ENCODE measurements at regions not wholly inside any gene's neighbourhood (a gene's known extent, or its start where the extent isn't known, plus 50 kb on each side); places are given as distances from the start of the nearest gene placed in this dataset.

- TF ChIP-seq, protein P1, sequence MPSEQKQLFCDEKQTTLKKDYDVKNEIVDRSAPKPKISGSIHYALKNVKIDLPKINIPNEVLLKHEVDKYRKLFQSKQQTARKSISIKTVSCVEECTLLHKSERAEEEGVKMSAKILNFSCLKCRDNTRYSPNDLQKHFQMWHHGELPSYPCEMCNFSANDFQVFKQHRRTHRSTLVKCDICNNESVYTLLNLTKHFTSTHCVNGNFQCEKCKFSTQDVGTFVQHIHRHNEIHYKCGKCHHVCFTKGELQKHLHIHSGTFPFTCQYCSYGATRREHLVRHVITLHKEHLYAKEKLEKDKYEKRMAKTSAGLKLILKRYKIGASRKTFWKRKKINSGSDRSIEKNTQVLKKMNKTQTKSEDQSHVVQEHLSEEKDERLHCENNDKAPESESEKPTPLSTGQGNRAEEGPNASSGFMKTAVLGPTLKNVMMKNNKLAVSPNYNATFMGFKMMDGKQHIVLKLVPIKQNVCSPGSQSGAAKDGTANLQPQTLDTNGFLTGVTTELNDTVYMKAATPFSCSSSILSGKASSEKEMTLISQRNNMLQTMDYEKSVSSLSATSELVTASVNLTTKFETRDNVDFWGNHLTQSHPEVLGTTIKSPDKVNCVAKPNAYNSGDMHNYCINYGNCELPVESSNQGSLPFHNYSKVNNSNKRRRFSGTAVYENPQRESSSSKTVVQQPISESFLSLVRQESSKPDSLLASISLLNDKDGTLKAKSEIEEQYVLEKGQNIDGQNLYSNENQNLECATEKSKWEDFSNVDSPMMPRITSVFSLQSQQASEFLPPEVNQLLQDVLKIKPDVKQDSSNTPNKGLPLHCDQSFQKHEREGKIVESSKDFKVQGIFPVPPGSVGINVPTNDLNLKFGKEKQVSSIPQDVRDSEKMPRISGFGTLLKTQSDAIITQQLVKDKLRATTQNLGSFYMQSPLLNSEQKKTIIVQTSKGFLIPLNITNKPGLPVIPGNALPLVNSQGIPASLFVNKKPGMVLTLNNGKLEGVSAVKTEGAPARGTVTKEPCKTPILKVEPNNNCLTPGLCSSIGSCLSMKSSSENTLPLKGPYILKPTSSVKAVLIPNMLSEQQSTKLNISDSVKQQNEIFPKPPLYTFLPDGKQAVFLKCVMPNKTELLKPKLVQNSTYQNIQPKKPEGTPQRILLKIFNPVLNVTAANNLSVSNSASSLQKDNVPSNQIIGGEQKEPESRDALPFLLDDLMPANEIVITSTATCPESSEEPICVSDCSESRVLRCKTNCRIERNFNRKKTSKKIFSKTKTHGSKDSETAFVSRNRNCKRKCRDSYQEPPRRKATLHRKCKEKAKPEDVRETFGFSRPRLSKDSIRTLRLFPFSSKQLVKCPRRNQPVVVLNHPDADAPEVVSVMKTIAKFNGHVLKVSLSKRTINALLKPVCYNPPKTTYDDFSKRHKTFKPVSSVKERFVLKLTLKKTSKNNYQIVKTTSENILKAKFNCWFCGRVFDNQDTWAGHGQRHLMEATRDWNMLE (tag by site-specific recombination; conservative IDR thresholded peaks at IDR 0.05; ENCODE audit: low read depth), result no peak
- TF ChIP-seq ZNF585B (tag by site-specific recombination; IDR thresholded peaks at IDR 0.05) (no peak), GFI1B (tag by site-specific recombination; IDR thresholded peaks at IDR 0.05) (no peak), ZNF555 (tag by site-specific recombination; conservative IDR thresholded peaks at IDR 0.05) (no peak), ELK4 (IDR thresholded peaks at IDR 0.05; ENCODE audit: borderline replicate concordance, low read depth, low read length) (no peak)
- TF ChIP-seq, protein P2, sequence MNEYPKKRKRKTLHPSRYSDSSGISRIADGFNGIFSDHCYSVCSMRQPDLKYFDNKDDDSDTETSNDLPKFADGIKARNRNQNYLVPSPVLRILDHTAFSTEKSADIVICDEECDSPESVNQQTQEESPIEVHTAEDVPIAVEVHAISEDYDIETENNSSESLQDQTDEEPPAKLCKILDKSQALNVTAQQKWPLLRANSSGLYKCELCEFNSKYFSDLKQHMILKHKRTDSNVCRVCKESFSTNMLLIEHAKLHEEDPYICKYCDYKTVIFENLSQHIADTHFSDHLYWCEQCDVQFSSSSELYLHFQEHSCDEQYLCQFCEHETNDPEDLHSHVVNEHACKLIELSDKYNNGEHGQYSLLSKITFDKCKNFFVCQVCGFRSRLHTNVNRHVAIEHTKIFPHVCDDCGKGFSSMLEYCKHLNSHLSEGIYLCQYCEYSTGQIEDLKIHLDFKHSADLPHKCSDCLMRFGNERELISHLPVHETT (tag by site-specific recombination; IDR thresholded peaks at IDR 0.05), result no peak
These were observed 1278.8 kb upstream of the EYS start (continued) for GRCh38 chr6:66985816-66986215.

DNA sequence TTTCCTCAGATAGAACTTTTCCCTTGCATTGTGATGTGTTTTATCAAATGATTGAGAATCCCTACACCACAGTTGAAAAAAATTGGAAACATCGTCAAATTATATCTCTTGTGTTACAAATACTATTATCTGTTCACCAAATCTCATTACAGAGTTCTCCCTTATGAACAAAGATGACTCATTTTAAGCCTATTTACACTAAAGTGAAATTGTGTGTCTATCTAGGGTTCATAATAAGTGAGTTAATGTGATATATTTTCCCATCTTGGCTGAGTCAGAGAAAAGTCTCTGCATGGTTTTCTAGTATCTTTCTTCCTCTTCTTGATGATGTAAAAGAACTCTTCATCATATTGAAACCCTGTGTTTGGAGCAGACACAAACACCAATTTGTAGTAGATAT lies 1263.3 kb upstream of the EYS start:
- CTCF ChIA-PET, result no interaction called here
- Histone ChIP-seq H3K4me3 (ENCODE audit: low read depth, low read length) (no peak overlapping the region), H3K9me3 (ENCODE audit: control insufficient read depth, insufficient read depth, low read depth, low read length) (no peaks in the 10 kb centered on the region), H3K36me3 (ENCODE audit: control insufficient read depth in 2 of 2, insufficient read depth in 1 of 2, low read length in 2 of 2) (no peaks in the 10 kb centered on the region), H3K27ac (ENCODE audit: extremely low read depth, low read depth, low read length) (no peak overlapping the region), H3K4me1 (ENCODE audit: control insufficient read depth, insufficient read depth, low read length) (no peaks in the 10 kb centered on the region)
- TF ChIP-seq, protein P3, sequence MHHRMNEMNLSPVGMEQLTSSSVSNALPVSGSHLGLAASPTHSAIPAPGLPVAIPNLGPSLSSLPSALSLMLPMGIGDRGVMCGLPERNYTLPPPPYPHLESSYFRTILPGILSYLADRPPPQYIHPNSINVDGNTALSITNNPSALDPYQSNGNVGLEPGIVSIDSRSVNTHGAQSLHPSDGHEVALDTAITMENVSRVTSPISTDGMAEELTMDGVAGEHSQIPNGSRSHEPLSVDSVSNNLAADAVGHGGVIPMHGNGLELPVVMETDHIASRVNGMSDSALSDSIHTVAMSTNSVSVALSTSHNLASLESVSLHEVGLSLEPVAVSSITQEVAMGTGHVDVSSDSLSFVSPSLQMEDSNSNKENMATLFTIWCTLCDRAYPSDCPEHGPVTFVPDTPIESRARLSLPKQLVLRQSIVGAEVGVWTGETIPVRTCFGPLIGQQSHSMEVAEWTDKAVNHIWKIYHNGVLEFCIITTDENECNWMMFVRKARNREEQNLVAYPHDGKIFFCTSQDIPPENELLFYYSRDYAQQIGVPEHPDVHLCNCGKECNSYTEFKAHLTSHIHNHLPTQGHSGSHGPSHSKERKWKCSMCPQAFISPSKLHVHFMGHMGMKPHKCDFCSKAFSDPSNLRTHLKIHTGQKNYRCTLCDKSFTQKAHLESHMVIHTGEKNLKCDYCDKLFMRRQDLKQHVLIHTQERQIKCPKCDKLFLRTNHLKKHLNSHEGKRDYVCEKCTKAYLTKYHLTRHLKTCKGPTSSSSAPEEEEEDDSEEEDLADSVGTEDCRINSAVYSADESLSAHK (tag by site-specific recombination; IDR thresholded peaks at IDR 0.05), result no peak
- TF ChIP-seq ZNF76 (tag by site-specific recombination; IDR thresholded peaks at IDR 0.05; ENCODE audit: borderline replicate concordance, low read depth) (no peak), ZNF174 (tag by site-specific recombination; IDR thresholded peaks at IDR 0.05) (no peak), YY1 (tag by site-specific recombination; IDR thresholded peaks at IDR 0.05) (no peak), AEBP2 (tag by site-specific recombination; IDR thresholded peaks at IDR 0.05; ENCODE audit: borderline replicate concordance) (no peak), ZNF600 (tag by site-specific recombination; IDR thresholded peaks at IDR 0.05) (no peak), ZNF473 (tag by site-specific recombination; IDR thresholded peaks at IDR 0.05) (no peak)
- TF ChIP-seq, protein P4, sequence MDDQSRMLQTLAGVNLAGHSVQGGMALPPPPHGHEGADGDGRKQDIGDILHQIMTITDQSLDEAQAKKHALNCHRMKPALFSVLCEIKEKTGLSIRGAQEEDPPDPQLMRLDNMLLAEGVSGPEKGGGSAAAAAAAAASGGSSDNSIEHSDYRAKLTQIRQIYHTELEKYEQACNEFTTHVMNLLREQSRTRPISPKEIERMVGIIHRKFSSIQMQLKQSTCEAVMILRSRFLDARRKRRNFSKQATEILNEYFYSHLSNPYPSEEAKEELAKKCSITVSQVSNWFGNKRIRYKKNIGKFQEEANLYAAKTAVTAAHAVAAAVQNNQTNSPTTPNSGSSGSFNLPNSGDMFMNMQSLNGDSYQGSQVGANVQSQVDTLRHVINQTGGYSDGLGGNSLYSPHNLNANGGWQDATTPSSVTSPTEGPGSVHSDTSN (CRISPR knock-in tag; IDR thresholded peaks at IDR 0.05), result no peak
- POLR2A ChIA-PET, result no interaction called here

Data from HEK293 (cell line).